ENCODE measurements at regions not wholly inside any gene's neighbourhood (a gene's known extent, or its start where the extent isn't known, plus 50 kb on each side); places are given as distances from the start of the nearest gene placed in this dataset.

- peak in 5 of 56 donors; percentile 0 to 11 (median 5) for DNase-seq
Observed at GRCh38 chr2:204108330-204108751, 171.8 kb downstream of the ICOS start.

GRCh38 chr2:204108781-204109295 lies 172.3 kb downstream of the ICOS start:
- no peak for DNase-seq

GRCh38 chr2:204109681-204110080 lies 173.1 kb downstream of the ICOS start:
- DNase-seq, result no peak

GRCh38 chr2:204110338-204110741 lies 173.8 kb downstream of the ICOS start:
- DNase-seq, result no peak

GRCh38 chr2:204110751-204111516 lies 174.4 kb downstream of the ICOS start:
- DNase-seq, result no peak

GRCh38 chr2:204112084-204112770 lies 175.7 kb downstream of the ICOS start:
- DNase-seq, result no peak

- no peak for DNase-seq
Observed at GRCh38 chr2:204114295-204115136, 178.0 kb downstream of the ICOS start.

- DNase-seq, result peak in 13 of 56 donors; percentile 2 to 65 (median 22)
Observed at GRCh38 chr2:204115137-204116056, 178.8 kb downstream of the ICOS start.

GRCh38 chr2:204116159-204116792 lies 179.7 kb downstream of the ICOS start:
- DNase-seq, result peak in 29 of 56 donors; percentile 3 to 64 (median 26)

GRCh38 chr2:204122425-204122824 lies 185.9 kb downstream of the ICOS start:
- DNase-seq, result no peak

GRCh38 chr2:204124140-204124750 lies 187.7 kb downstream of the ICOS start:
- DNase-seq, result no peak

- no peak for DNase-seq
Observed at GRCh38 chr2:204126705-204127104, 190.1 kb downstream of the ICOS start.

GRCh38 chr2:204127238-204127637 lies 190.7 kb downstream of the ICOS start:
- no peak for DNase-seq

- no peak for DNase-seq
Observed at GRCh38 chr2:204129591-204130294, 193.2 kb downstream of the ICOS start.

- no peak for DNase-seq
Observed at GRCh38 chr2:204131621-204132020, 195.1 kb downstream of the ICOS start.

- DNase-seq, result no peak
Observed at GRCh38 chr2:204133476-204133875, 196.9 kb downstream of the ICOS start.

GRCh38 chr2:204134421-204134820 lies 197.9 kb downstream of the ICOS start:
- DNase-seq, result no peak

- DNase-seq, result no peak
Observed at GRCh38 chr2:204135752-204136151, 199.2 kb downstream of the ICOS start.

- DNase-seq, result no peak
Observed at GRCh38 chr2:204138206-204138605, 201.6 kb downstream of the ICOS start.
